ENCODE measurements at regions not wholly inside any gene's neighbourhood (a gene's known extent, or its start where the extent isn't known, plus 50 kb on each side); places are given as distances from the start of the nearest gene placed in this dataset.
"Not testable (repeated sequence)": the region's sequence is repeated elsewhere in the genome, so short reads cannot be mapped to it uniquely, and the experiment has no call there.

DNA sequence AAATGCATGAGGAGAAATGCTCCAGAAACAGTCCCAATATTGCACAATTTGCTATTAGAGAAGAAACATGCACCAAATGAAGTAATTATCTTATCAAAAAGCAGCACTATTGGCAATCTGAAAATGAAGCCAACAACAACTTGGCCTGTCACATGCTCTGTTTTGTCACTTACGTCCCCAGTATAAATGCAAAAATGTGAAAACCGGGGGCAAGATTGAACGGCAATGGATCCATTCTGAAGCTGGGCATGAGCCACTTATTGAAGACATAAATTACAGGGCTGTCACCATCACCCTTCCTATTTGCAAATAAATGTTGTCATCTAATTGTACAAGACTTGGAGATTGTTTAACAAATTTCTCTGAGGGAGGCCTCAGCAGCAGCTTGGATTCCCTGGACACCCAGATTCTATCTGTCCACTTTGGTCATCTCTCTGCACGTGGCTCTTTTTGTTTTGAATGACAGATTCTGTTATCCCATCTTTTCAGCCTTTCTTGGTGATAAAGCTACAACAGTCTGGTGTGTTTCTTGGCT is 180.2 kb upstream of the CDH5 start:
- DNase-seq (ENCODE audit: low read depth in 4 of 4, low spot score in 3 of 4), result no peak

GRCh38 chr16:66182592-66182991 is 183.9 kb upstream of the CDH5 start:
- DNase-seq (ENCODE audit: low read depth in 4 of 4, low spot score in 3 of 4), result no peak

DNA sequence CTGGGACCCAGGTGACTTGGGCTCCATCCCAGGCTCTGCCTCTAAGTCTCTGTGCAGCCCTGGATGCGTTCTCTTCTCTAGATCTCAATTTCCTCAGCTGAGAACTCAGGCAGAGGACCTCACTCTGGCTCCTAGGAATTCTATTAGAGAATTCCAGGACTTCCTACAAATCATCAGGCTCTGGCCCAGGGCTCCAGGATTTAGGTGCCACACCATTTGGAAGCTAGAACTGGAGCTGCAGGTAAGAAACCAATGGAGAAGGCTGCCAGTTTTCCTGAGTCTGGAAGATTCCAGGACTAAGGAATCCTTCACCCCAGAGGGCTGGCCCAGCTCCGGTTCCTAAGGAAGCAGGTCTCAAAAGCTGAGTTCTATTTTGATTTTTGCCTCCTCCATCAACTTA is 189.8 kb upstream of the CDH5 start:
- no peak for DNase-seq (ENCODE audit: low read depth in 4 of 4, low spot score in 3 of 4)

DNA sequence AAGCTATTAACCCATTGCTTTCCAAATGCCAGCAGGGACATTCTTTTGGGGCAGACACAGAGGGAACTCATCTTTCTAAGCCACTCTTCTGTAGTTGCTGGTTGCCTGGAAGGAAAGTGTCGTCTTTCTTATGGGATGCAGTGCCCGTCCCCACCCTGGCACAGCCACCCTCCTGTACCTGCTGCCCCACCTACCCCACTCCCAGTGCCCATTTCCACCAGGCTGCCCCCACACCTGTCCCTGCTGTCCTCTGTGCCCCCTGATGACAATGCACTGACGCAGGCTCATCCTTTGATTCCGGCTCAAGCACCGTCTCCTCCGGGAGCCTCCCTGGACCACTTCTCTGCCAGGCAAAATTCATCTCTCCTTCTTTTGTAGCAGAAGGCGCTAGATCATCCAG is 190.4 kb upstream of the CDH5 start:
- no peak for DNase-seq (ENCODE audit: low read depth in 4 of 4, low spot score in 3 of 4)

GRCh38 chr16:66175636-66176035 is 190.9 kb upstream of the CDH5 start:
- DNase-seq (ENCODE audit: low read depth in 4 of 4, low spot score in 3 of 4), result no peak

- DNase-seq (ENCODE audit: low read depth in 4 of 4, low spot score in 3 of 4), result no peak
These were observed 191.4 kb upstream of the CDH5 start for GRCh38 chr16:66175058-66175457.

DNA sequence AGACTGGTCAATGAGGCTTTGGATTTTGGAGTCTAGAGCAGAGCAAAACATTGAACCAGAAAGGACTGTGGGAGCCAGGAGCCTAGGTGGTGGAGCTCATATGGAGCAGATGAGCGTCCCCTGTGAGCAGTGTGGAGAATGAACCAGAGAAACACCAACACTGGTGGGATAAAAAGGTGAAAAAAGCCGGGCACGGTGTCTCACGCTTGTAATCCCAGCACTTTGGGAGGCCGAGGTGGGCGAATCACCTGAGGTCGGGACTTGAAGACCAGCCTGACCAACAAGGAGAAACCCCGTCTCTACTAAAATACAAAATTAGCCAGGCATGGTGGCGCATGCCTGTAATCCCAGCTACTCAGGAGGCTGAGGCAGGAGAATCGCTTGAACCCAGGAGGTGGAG is 192.7 kb upstream of the CDH5 start:
- DNase-seq (ENCODE audit: low read depth in 4 of 4, low spot score in 3 of 4), result not testable (repeated sequence)

- not testable (repeated sequence) for DNase-seq (ENCODE audit: low read depth in 4 of 4, low spot score in 3 of 4)
These were observed 193.3 kb upstream of the CDH5 start for GRCh38 chr16:66173181-66173580.

GRCh38 chr16:66172463-66172862 is 194.0 kb upstream of the CDH5 start:
- no peak for DNase-seq (ENCODE audit: low read depth in 4 of 4, low spot score in 3 of 4)

GRCh38 chr16:66171578-66171977 is 194.9 kb upstream of the CDH5 start:
- DNase-seq (ENCODE audit: low read depth in 4 of 4, low spot score in 3 of 4), result no peak

GRCh38 chr16:66170989-66171388 is 195.5 kb upstream of the CDH5 start:
- no peak for DNase-seq (ENCODE audit: low read depth in 4 of 4, low spot score in 3 of 4)

- no peak for DNase-seq (ENCODE audit: low read depth in 4 of 4, low spot score in 3 of 4)
These were observed 196.7 kb upstream of the CDH5 start for GRCh38 chr16:66169817-66170216.

DNA sequence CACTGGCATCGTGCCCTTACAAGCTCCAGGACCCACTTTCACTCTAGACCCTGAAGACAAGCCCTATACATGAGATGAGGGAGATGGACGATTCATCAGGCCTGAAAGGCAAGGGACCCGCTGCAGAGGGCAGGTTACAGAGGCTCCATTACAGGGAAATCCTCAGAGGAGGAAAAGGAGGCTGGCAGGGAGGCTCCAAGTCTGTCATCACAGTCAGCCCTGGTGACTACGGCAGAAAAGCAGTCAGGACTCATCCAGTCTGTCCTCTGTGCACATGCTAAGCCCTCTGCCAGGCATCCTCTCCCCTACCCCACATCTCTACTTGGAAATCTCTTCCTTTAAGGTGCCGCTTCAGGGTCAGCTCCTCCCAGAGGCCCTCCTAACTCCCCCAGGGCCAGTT is 197.7 kb upstream of the CDH5 start:
- DNase-seq (ENCODE audit: low read depth in 4 of 4, low spot score in 3 of 4), result no peak

- DNase-seq (ENCODE audit: low read depth in 4 of 4, low spot score in 3 of 4), result no peak
These were observed 198.8 kb upstream of the CDH5 start for GRCh38 chr16:66167564-66168291.

- no peak for DNase-seq (ENCODE audit: low read depth in 4 of 4, low spot score in 3 of 4)
These were observed 200.0 kb upstream of the CDH5 start for GRCh38 chr16:66166490-66166889.

DNA sequence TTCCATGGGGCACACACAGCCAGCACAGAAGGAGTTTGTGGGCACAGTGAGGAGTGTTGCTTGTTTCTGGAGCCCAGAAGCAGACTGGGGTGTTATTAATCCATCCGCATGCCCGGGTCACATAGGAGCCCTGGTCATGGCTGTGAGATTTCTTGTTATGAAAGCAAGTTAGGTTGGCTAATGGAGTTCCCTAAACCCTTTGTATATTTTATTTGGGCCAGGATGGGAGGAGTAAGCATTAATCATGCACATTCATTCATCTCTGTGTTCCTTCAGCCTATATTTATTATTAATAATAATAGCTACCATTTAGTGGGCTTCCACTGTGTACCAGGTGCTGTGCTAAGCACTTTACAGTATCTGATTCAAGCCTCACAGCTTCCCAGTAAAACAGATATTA is 200.6 kb upstream of the CDH5 start:
- no peak for DNase-seq (ENCODE audit: low read depth in 4 of 4, low spot score in 3 of 4)

- DNase-seq (ENCODE audit: low read depth in 4 of 4, low spot score in 3 of 4), result no peak
These were observed 201.8 kb upstream of the CDH5 start for GRCh38 chr16:66164581-66165247.

DNA sequence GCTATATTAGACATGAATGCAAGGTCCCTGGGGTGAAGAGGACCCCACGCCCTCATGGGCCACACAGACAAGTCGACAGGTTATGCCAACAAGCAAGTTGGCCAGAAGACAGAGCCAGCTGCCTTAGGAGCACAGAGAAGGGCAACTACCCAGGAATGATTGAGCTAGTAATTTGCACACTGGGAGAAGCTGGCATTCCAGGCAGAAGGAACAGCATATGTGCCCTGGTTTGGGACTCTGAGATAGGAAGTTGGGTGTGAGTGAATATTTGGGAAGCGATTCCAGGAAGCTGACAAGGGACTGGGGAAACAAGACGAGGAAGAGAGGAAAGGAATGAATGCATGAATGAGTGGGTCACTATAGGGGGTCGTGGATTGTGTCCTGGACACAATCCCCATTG is 203.7 kb upstream of the CDH5 start:
- no peak for DNase-seq (ENCODE audit: low read depth in 4 of 4, low spot score in 3 of 4)

GRCh38 chr16:66161942-66162341 is 204.5 kb upstream of the CDH5 start:
- no peak for DNase-seq (ENCODE audit: low read depth in 4 of 4, low spot score in 3 of 4)

- no peak for DNase-seq (ENCODE audit: low read depth in 4 of 4, low spot score in 3 of 4)
These were observed 205.2 kb upstream of the CDH5 start for GRCh38 chr16:66161269-66161668.

GRCh38 chr16:66159987-66160386 is 206.5 kb upstream of the CDH5 start:
- DNase-seq (ENCODE audit: low read depth in 4 of 4, low spot score in 3 of 4), result no peak

DNA sequence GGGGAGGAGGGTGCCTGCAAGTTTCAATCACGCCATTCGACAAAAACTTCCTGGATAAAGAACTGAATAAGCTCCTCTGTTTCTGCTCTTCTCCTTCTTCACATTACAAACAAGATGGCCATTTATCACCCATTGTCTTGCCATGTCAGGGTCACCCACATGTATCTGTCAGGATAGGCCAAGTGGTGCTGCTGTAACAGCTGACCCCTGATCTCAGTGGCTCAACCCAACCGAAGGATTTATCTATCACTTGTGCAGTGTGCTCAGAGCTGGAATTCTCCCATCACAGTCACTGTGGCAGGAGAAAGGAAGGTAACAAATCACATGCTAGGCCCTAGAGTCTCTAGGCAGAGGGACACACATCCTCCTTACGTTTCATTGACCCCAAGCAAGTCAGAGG is 210.0 kb upstream of the CDH5 start:
- DNase-seq (ENCODE audit: low read depth in 4 of 4, low spot score in 3 of 4), result no peak
